ENCODE measurements at regions not wholly inside any gene's neighbourhood (a gene's known extent, or its start where the extent isn't known, plus 50 kb on each side); places are given as distances from the start of the nearest gene placed in this dataset.

DNA sequence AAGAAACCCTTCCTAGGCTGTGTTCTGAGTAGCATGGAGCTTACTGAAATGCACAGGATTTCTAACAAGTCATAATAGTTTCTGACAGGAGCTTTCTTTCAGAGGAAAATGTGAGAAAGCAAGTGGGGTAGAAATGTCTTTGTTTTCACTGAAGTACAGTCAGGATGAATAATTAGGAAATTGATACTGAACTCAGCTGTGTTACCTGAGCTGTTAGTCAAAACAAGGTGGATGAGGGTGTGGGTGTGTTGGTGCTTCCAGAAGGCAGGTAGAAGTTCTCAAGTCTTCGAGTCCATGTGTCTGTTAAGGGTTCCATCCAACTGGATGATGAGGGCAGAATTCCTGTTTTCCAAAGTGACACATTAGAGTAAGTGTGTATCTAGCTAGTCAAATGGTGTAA, 122.4 kb downstream of the BASP1 start:
- no peak overlapping the region for H3K4me3 ChIP-seq (ENCODE audit: low read depth, low read length)
- DNase-seq (ENCODE audit: low read depth): no peak
- TF ChIP-seq, protein P1, sequence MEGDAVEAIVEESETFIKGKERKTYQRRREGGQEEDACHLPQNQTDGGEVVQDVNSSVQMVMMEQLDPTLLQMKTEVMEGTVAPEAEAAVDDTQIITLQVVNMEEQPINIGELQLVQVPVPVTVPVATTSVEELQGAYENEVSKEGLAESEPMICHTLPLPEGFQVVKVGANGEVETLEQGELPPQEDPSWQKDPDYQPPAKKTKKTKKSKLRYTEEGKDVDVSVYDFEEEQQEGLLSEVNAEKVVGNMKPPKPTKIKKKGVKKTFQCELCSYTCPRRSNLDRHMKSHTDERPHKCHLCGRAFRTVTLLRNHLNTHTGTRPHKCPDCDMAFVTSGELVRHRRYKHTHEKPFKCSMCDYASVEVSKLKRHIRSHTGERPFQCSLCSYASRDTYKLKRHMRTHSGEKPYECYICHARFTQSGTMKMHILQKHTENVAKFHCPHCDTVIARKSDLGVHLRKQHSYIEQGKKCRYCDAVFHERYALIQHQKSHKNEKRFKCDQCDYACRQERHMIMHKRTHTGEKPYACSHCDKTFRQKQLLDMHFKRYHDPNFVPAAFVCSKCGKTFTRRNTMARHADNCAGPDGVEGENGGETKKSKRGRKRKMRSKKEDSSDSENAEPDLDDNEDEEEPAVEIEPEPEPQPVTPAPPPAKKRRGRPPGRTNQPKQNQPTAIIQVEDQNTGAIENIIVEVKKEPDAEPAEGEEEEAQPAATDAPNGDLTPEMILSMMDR (conservative IDR thresholded peaks at IDR 0.05; ENCODE audit: low read depth, low read length): no peak

DNA sequence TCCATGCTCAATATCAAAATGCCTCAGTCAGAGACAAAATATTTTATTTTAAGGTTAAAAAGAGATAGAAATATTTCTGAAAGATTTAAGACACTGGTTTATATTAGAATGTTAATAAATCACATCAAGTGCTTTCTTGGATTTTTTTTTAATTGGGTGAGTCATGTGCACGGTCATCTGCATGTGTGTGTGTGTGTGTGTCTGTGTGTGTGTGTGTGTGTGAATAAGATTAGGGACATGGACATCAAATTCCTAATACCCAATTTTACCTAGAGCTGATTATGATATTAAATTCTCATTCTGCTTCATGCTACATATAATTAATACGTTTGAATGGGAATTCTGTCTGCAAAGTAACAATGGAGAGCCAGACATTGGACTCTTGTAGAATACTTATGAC, 122.9 kb downstream of the BASP1 start:
- no peak for DNase-seq (ENCODE audit: low read depth)
- no peak overlapping the region for H3K4me3 ChIP-seq (ENCODE audit: low read depth, low read length)
- TF ChIP-seq, protein P1 (conservative IDR thresholded peaks at IDR 0.05; ENCODE audit: low read depth, low read length): no peak

- H3K4me3 ChIP-seq (ENCODE audit: low read depth, low read length): no peak overlapping the region
- DNase-seq (ENCODE audit: low read depth): no peak
- TF ChIP-seq, protein P1 (conservative IDR thresholded peaks at IDR 0.05; ENCODE audit: low read depth, low read length): no peak
Measured at GRCh38 chr5:17340819-17341218, 123.4 kb downstream of the BASP1 start.

DNA sequence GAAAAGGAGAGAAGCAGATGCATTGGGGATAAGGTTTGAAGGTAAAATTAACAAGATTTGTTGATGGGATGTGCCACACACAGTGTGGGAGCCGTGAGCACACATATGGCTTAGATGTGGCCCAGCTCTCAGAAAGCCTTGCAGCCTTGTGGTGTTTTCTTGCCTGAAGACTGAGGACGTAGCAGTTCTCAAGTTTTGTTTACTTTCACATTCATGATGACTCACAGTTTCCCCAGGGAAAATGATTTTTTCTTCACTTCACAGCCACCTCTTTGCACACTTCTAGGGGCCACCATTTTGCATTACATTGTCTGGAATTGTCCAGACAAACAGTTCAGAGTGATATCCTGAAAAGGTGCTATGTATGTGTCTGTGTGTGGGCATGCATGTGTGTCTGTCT, 126.2 kb downstream of the BASP1 start:
- TF ChIP-seq, protein P1 (conservative IDR thresholded peaks at IDR 0.05; ENCODE audit: low read depth, low read length): no peak

GRCh38 chr5:17346811-17347210, 129.4 kb downstream of the BASP1 start:
- TF ChIP-seq, protein P1 (conservative IDR thresholded peaks at IDR 0.05; ENCODE audit: low read depth, low read length): no peak
- no peak for DNase-seq (ENCODE audit: low read depth)
- H3K4me3 ChIP-seq (ENCODE audit: low read depth, low read length): no peak overlapping the region

More for the DNA sequence above, 126.2 kb downstream of the BASP1 start:
- DNase-seq (ENCODE audit: low read depth): peak; percentile 35
- H3K4me3 ChIP-seq (ENCODE audit: low read depth, low read length): no peak overlapping the region

- TF ChIP-seq, protein P1 (conservative IDR thresholded peaks at IDR 0.05; ENCODE audit: low read depth, low read length): no peak
- DNase-seq (ENCODE audit: low read depth): no peak
- H3K4me3 ChIP-seq (ENCODE audit: low read depth, low read length): no peak overlapping the region
Measured at GRCh38 chr5:17352223-17352622, 134.8 kb downstream of the BASP1 start.

GRCh38 chr5:17354265-17354664, 136.8 kb downstream of the BASP1 start:
- H3K4me3 ChIP-seq (ENCODE audit: low read depth, low read length): no peak overlapping the region
- no peak for DNase-seq (ENCODE audit: low read depth)
- TF ChIP-seq, protein P1 (conservative IDR thresholded peaks at IDR 0.05; ENCODE audit: low read depth, low read length): no peak
